Activated naive CD4-positive, alpha-beta T cell treated with anti-CD3 and anti-CD28 coated beads, Interleukin-2, amount 50 U/mL, for 72 hours (primary cell): ENCODE measurements at regions not wholly inside any gene's neighbourhood (a gene's known extent, or its start where the extent isn't known, plus 50 kb on each side); places are given as distances from the start of the nearest gene placed in this dataset.
"Not testable (repeated sequence)": the region's sequence is repeated elsewhere in the genome, so short reads cannot be mapped to it uniquely, and the experiment has no call there.

Experiments
- ATAC-seq, 2 donors: fragments of 150-1000 bp; cut with Tn5 transposase; 2 replicates each; pipeline ENCODE4 v1.10.0; 2021; ENCODE audit warnings: mild to moderate bottlenecking in 2 of 2, moderate library complexity in 2 of 2
- DNase-seq, 2 donors: peaks; one replicate each; pipeline ENCODE4 v3.0.0; 2021 to 2022; ENCODE audit warnings: low spot score in 2 of 2
- H3K27ac Mint-ChIP-seq, 2 donors: one replicate each; pipeline ENCODE4 v1.8.0; 2022; ENCODE audit warnings: mild to moderate bottlenecking in 2 of 2, mixed read lengths in 2 of 2
- H3K36me3 Mint-ChIP-seq, 2 donors: one replicate each; pipeline ENCODE4 v1.8.0; 2022; ENCODE audit warnings: mixed read lengths in 2 of 2
- H3K9me3 Mint-ChIP-seq, 2 donors: one replicate each; pipeline ENCODE4 v1.8.0; 2022; ENCODE audit warnings: mixed read lengths in 2 of 2

DNA sequence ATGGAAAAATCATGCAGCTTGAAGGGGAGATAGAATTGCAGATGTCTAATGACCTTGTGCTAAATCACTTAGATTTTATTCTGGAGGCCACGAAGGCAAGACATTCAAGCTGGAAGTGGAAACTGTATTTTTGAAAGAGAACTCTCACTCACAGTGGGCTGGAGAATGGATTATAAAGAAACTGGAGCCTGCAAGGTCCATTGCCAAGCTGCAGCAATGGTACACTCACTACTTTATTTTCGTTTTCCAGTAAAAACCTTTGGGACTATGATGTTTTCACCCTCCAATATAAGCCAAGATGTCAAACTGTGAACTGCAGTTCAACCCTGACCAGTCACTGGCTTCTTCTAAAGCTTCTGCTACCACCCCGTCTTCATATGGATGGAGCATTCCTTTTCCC is 62.0 kb downstream of the SKIDA1 start:
- no peak overlapping the region for H3K27ac Mint-ChIP-seq
- no peaks in the 10 kb centered on the region for H3K9me3 Mint-ChIP-seq
- DNase-seq = no peak
- no peak for ATAC-seq
- H3K36me3 Mint-ChIP-seq = no peaks in the 10 kb centered on the region

DNA sequence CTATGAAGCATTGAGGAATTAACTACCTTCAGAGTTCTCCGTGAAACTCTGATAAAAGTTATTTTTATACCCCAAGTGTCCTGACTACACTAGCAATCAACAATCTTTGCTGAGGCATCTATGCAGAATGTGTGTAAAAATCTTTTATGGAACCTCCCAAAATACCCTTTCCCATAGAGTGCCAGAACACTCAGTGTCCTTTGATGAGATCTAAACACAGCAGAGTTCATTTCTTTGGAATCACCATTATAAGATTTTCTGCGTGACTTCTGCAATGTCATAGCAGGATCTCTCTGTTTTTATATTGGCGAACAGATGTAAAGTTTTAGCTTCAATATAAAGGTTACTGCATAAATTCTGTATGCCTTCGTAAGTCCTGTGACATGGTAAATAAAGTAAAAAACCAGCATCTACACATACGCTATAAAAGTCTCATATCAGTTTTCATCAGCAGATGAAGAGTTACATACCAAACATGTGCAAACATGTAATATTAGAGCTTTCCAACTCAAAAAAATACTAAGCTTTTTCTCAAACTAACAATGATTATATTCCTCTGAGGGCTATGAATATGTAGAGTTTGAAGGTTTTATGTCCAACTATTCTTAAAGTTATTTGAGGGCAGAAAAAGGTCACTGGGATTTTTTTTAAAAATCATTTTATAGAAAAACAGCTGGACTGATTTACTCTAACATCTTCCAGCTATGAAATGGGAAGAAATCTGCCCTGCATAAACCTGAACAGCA is 67.2 kb downstream of the SKIDA1 start:
- Mint-ChIP-seq H3K9me3 (no peaks in the 10 kb centered on the region), H3K27ac (no peak overlapping the region), H3K36me3 (no peaks in the 10 kb centered on the region)
- DNase-seq (no peak), ATAC-seq (no peak)

DNA sequence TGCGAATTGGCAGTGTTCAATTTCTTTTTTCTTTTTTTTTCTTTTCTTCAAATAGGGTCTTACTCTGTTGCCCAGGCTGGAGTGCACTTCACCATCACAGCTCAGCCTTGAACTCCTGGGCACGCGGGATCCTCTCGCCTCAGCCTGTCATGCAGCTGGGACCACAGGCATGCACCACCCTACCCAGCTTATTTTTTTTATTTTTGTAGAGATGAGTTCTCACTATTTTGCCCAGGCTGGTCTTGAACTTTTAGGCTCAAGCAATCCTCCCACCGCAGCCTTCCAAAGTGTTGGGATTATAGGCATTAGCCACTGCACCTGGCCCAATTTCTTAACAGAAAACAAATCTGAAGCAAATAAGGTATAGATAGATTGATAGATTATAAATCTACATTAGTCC is 69.3 kb downstream of the SKIDA1 start:
- no peak overlapping the region for H3K27ac Mint-ChIP-seq

DNA sequence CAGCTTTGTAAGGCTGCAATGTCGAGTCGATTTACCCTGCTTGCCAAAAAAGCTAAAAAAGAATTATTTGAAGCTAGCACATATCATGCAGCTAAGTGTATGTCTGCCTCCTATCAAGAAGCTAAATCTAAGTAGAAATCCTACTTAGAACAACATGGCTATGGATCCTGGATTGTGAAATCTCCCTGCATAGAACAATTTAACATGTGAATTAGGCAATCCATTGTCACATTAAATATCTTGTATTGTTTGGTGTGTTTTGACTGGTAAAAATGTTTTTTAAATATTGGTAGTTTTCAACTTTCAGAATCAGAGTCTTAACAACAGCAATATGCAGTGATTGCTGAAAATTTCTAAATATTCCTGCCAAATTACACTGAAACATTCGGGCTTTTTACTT is 73.3 kb downstream of the SKIDA1 start:
- Mint-ChIP-seq H3K36me3 (no peaks in the 10 kb centered on the region), H3K27ac (no peak overlapping the region), H3K9me3 (no peaks in the 10 kb centered on the region)
- ATAC-seq (no peak), DNase-seq (no peak)

More for the DNA sequence above, 69.3 kb downstream of the SKIDA1 start:
- no peaks in the 10 kb centered on the region for H3K9me3 Mint-ChIP-seq
- H3K36me3 Mint-ChIP-seq = no peaks in the 10 kb centered on the region
- no peak for ATAC-seq
- DNase-seq = no peak

DNA sequence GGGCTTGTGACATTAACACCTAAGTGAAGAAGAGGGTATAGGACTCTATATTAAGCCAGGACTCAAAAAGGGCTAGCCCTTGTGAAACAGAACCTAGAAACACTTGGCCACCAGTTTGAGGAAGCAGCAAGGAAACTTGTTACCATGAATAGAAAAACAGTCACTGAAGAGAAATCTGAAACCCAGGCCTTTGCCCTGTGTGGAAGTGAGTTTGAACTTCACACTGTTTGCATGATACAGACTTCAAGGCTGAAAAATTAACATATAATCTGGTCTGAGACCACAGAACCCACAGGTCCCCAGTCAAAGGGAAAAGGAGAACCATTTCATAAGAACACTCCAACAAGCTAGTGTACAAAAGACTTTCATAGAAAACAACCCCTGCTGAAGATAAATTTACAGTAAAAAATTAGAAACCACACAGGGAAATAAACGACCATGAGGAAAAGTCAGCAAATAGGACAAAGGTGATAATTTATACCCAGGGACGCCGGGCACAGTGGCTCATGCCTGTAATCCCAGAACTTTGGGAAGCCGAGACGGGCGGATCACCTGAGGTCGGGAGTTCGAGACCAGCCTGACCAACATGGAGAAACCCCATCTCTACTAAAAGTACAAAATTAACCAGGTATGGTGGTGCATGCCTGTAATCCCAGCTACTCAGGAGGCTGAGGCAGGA is 76.1 kb downstream of the SKIDA1 start:
- no peaks in the 10 kb centered on the region for H3K36me3 Mint-ChIP-seq
- DNase-seq = no peak
- no peaks in the 10 kb centered on the region for H3K9me3 Mint-ChIP-seq
- H3K27ac Mint-ChIP-seq = no peak overlapping the region
- no peak for ATAC-seq

DNA sequence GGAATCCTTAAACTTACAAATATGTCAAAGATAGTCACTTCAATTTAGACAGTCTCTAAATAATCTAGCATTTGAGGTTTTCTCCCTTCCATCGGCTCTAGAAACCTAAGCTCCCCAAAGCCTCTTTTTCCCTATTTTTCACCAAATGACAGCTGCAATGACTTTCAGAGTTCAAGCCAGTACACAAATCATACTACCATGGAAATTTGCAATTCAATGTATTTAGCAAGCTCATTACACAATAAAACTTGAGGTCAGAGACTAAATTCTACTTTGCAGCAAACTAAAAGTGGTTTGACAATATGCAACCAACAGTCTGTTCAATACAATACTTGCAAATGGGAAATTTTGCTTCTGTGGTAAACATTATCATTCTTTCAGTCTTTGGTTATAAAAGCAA is 80.3 kb downstream of the SKIDA1 start:
- Mint-ChIP-seq H3K9me3 (no peaks in the 10 kb centered on the region), H3K27ac (no peak overlapping the region), H3K36me3 (no peaks in the 10 kb centered on the region)
- ATAC-seq (no peak), DNase-seq (no peak)

DNA sequence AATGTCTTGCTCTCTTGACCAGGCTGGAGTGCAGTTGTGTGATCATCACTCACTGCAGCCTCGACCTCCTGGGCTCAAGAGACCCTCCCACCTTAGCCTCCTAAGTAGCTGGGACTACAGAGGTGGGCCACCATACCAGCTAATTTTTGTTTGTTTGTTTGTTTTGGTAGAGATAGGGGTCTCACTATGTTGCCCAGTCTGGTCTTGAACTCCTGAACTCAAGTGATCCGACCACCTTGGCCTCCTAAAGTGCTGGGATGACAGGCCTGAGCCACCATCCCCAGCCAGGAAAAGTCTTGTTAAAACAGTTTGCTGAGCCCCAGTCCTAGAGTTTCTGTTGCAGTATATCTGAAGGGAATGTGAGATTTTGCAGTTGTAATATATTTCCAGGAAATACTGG is 83.9 kb downstream of the SKIDA1 start:
- Mint-ChIP-seq H3K27ac (no peak overlapping the region), H3K36me3 (no peaks in the 10 kb centered on the region), H3K9me3 (no peaks in the 10 kb centered on the region)
- no peak for DNase-seq
- ATAC-seq = no peak

DNA sequence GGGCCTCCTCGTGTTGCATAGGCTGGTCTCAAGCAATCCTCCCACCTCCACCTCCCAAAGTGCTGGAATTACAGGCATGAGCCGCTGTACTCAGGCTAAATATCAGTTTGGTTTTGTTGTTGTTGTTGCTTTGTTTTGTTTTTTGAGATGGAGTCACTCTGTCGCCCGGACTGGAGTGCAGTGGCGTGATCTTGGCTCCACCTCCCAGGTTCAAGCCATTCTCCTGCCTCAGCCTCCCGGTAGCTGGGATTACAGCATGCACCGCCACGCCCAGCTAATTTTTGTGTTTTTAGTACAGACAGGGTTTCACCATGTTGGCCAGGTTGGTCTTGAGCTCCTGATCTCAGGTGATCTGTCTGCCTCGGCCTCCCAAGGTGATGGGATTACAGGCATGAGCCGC is 86.6 kb downstream of the SKIDA1 start:
- not testable (repeated sequence) for DNase-seq, H3K9me3 Mint-ChIP-seq, H3K27ac Mint-ChIP-seq, H3K36me3 Mint-ChIP-seq, ATAC-seq

DNA sequence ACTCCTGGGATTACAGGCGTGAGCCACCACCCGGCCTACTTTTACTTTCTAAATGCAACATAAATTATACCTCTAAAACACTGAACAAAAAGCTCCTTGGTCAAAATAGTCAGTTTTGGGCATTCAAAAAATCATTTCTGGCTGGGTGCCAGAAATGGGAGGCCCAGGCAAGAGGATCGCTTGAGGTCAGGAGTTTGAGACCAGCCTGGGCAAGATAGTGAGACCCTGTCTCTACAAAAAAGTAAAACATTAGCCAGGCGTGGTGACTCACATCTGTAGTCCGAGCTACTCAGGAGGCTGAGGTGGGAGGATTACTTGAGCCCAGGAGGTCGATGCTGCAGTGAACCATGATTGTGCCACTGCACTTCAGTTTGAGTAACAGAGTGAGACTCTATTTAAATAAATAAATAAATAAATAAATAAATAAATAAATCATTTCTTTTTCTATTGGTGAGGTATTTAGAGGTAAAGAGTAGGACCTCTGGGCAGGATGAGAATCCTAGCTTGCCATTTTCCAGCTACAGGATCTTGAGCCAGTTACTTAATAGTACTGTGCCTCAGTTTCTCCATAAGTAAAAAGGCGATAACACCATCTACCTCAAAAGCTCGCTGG is 87.6 kb downstream of the SKIDA1 start:
- DNase-seq (no peak), ATAC-seq (no peak)
- H3K36me3 Mint-ChIP-seq = no peaks in the 10 kb centered on the region
- no peak overlapping the region for H3K27ac Mint-ChIP-seq
- no peaks in the 10 kb centered on the region for H3K9me3 Mint-ChIP-seq

DNA sequence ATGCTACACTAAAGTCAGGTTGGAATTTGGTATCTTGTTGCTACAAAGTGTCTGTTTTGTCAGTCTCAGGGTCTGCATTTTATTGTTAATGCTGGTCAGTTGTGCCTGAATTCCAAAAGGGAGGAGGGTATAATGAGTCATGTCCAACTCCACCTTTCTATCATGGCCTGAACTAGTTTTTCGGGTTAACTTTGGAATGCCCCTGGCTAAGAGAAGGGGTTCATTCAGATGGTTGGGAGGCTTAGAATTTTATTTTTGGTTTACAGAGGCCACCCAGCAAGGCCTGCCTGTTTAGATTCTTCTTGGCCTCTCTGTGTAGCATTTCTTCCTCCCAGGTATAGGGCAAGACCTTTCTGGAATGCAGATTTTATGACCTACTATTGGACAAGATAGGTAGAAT is 93.2 kb downstream of the SKIDA1 start:
- H3K9me3 Mint-ChIP-seq = peaks cover 0 to 9% of the 10 kb centered on the region in 2 donors
- peaks cover 0 to 12% of the 10 kb centered on the region in 2 donors for H3K36me3 Mint-ChIP-seq
- ATAC-seq (no peak), DNase-seq (no peak)
- H3K27ac Mint-ChIP-seq = no peak overlapping the region

DNA sequence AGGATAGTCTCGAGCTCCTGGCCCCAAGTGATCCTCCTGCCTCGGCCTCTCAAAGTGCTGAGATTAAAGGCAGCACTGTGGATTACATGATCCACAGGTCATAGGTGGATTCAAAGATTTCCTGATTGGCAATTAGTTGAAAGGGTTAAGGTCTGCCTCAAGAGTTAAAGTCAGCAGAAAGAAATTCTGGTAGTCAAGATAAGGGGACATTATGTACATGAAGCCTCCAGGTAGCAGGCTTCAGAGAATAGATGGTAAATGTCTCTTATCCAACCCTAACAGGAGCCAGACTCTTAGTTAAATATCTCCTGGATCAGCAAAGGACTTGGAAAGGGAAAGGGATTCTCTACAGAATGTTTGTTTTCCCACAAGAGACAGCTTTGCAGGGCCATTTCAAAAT is 93.7 kb downstream of the SKIDA1 start:
- Mint-ChIP-seq H3K9me3 (peaks cover 0 to 10% of the 10 kb centered on the region in 2 donors), H3K27ac (no peak overlapping the region), H3K36me3 (peaks cover 0 to 13% of the 10 kb centered on the region in 2 donors)
- ATAC-seq (no peak), DNase-seq (no peak)

DNA sequence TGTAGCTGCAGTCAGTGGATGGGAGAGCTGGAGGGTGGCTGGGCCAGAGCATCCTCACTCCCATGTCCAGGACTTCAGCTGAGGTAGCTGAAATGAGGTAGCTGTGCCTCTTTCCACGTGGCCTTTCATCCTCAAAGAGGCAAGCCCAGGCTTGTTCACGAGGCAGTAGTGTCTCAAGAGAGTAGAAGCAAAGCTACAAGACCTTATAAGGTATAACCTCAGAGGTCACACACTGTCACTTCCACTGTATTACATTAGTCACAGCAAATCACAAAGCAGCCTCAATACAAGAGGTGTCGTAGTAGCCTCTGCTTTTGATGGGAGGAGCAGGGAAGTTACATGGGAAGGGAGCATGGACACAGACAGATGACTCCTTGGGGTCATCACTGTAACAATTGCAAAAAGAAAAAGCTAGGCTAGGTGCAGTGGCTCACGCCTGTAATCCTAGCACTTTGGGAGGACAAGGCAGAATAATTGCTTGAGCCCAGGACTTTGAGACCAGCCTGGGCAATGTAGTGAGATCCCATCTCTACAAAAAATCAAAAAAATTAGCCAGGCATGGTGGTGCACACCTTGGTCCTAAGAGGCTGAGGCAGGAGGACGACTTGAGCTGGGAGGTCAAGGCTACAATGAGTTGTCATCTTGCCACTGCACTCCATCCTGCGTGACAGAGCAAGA is 97.5 kb downstream of the SKIDA1 start:
- peak in 1 of 2 donors; percentile 97 for ATAC-seq
- Mint-ChIP-seq H3K36me3 (peaks cover 0 to 13% of the 10 kb centered on the region in 2 donors), H3K9me3 (peaks cover 0 to 10% of the 10 kb centered on the region in 2 donors), H3K27ac (peak overlapping the region; percentile 19 to 87)
- DNase-seq = no peak

DNA sequence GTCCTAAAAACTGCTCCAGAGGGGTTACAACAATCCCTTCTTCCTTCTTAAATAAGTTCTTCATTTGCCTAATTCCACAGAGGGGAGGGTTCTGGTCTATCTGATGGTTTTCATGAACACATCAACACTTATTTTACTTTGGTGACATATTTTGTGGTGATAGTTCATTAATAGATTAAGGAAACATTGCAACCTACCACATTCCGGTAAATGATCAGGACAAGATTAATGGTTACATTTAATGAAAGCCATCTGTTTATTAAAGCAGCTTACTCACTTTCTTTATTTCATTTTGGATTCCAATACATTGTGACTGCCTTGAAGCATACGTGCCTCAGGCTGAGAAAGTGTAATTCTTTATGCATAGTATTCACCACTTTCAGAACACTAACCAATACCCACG is 101.0 kb downstream of the SKIDA1 start:
- ATAC-seq (no peak), DNase-seq (no peak)
- H3K36me3 Mint-ChIP-seq = peaks cover 0 to 13% of the 10 kb centered on the region in 2 donors
- H3K9me3 Mint-ChIP-seq = peaks cover 0 to 10% of the 10 kb centered on the region in 2 donors
- no peak overlapping the region for H3K27ac Mint-ChIP-seq

DNA sequence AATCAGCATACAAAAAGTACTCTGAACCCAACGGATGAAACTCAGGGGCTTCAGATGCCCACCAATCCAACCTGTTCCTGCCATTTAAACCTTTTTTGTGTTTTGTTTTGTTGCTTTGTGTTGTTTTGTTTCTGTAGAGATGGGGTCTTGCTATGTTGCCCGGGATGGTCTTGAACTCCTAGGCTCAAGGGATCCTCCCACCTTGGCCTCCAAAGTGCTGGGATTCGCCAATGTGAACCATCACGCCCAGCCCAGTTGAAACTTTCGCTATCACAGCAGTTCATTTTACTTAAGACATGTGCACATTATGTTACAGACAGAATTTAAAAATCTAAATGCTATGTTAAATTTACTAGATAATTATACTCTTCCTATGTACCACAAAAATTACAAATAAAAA is 101.6 kb downstream of the SKIDA1 start:
- Mint-ChIP-seq H3K27ac (no peak overlapping the region), H3K36me3 (peaks cover 0 to 13% of the 10 kb centered on the region in 2 donors), H3K9me3 (peaks cover 0 to 10% of the 10 kb centered on the region in 2 donors)
- DNase-seq (no peak), ATAC-seq (no peak)

DNA sequence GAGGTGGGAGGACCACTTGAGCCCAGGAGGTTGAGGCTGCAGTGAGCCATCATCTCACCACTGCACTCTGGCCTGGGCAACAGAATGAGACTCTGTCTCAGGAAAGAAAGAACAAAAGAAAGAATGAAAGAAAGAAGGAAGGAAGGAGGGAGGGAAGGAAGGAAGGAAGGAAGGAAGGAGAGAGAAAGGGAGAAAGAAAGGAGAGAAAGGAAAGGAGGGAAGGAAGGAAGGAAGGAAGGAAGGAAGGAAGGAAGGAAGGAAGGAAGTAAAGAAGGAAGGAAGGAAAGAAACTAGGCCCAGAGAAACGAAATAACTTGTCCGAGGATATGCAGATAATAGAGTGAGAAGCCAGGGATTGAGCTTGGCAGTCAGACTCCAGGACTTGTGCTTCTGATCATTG is 102.1 kb downstream of the SKIDA1 start:
- peaks cover 0 to 12% of the 10 kb centered on the region in 2 donors for H3K36me3 Mint-ChIP-seq
- no peak overlapping the region for H3K27ac Mint-ChIP-seq
- DNase-seq = no peak
- H3K9me3 Mint-ChIP-seq = peaks cover 0 to 10% of the 10 kb centered on the region in 2 donors
- ATAC-seq = no peak

DNA sequence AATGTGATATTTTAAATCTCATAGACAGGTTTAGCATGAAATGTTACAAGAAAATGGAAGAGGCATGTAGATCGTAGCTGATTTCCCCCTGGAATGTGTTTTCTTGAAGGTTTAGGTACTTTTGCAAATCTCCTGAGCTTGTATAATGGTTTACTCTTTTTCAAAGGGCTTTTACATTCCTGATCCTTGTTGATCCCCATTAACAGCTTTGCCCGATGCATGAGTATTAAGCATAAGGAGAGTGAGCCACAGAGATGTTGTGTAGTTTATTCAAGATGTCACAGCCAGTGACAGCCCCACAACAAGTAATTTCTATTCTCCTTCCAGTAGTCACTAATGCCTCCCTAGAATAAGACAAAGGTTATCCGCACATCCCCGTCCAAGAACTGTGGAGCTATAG is 103.7 kb downstream of the SKIDA1 start:
- H3K36me3 Mint-ChIP-seq = no peaks in the 10 kb centered on the region
- H3K27ac Mint-ChIP-seq = no peak overlapping the region
- no peak for ATAC-seq

DNA sequence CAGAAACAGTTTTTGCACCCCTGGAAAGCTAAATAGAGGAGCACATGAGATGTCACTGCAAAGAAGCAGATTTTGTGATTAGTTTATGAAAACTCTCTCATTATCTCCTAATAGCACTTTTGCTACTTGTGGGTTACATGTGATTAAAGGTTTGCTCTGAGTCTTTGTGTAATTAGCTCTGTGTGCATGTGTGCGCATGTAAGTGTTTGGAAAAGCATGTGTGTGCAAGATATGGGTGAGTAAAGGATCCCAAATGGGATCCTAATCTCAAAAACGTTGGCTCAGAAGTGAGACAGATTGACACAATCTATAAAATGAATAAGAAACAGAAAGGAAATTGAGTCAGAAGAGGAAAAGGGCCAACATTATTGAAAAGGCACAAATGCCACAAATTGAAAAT is 104.5 kb downstream of the SKIDA1 start:
- ATAC-seq (no peak), DNase-seq (no peak)
- Mint-ChIP-seq H3K9me3 (no peaks in the 10 kb centered on the region), H3K36me3 (no peaks in the 10 kb centered on the region), H3K27ac (no peak overlapping the region)

More for the DNA sequence above, 103.7 kb downstream of the SKIDA1 start:
- no peak for DNase-seq
- no peaks in the 10 kb centered on the region for H3K9me3 Mint-ChIP-seq
